ENCODE measurements at regions not wholly inside any gene's neighbourhood (a gene's known extent, or its start where the extent isn't known, plus 50 kb on each side); places are given as distances from the start of the nearest gene placed in this dataset.

DNA sequence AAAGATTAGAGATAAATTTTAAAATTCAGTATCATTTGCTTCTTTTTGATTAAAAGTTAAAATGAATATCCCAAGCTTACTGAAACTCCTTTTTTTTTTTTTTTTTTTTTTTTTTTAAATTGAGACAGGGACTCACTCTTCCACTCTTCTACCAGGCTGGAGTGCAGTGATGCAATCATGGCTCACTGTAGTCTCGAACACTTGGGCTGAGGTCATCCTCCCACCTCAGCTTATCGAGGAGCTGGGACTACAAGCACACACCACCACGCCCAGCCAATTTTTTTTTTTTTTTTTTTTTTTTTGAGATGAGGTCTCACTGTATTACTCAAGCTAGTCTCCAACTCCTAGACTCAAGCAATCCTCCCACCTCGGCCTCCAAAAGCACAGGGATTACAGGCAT is 92.1 kb upstream of the RGS18 start:
- Mint-ChIP-seq H3K27me3 (no peaks in the 10 kb centered on the region), H3K36me3 (no peaks in the 10 kb centered on the region), H3K27ac (no peak overlapping the region), H3K4me3 (no peak overlapping the region), H3K4me1 (no peaks in the 10 kb centered on the region), H3K9me3 (no peaks in the 10 kb centered on the region)
- ATAC-seq, result no peak

DNA sequence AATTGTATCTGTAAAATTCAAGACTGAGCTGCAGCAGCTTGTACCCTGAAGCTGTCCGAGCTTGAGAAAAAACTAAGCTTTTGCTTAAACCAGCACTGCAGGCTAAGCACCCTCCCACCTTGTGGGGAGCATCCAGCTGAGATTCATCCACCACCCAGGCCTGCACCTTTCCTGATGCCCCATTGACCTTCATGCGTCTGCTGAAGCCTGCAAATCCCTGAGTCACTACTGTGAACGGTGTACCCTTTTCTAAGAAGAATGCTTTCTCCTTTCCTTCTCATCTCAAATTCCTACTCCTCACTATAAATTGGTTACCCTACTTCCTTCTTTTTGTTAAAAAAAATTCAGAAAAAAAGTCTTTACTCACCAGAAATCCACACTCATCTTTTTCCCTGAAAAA is 90.9 kb upstream of the RGS18 start:
- H3K9me3 Mint-ChIP-seq, result no peaks in the 10 kb centered on the region
- no peaks in the 10 kb centered on the region for H3K4me1 Mint-ChIP-seq
- no peaks in the 10 kb centered on the region for H3K36me3 Mint-ChIP-seq
- H3K27me3 Mint-ChIP-seq, result no peaks in the 10 kb centered on the region
- no peak for ATAC-seq
- no peak overlapping the region for H3K4me3 Mint-ChIP-seq
- H3K27ac Mint-ChIP-seq, result no peak overlapping the region

DNA sequence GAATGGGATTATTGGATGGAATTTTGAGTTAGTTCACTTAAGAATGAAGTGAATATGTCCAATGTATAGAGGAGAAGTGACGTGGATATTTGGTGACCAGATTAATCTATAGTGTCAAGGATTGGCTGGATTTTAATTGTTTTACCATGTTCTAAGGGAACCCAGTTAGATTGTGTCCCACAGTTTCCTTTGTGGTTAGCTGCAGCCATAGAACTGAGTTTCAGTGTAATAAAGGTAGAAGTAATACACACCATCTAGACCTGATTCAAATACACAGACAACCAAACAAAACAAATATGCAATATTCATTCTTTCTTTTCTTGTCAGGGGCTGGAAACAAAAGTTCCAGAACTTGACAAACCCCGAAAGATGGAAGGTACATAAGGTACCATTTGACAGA is 88.0 kb upstream of the RGS18 start:
- no peaks in the 10 kb centered on the region for H3K36me3 Mint-ChIP-seq

DNA sequence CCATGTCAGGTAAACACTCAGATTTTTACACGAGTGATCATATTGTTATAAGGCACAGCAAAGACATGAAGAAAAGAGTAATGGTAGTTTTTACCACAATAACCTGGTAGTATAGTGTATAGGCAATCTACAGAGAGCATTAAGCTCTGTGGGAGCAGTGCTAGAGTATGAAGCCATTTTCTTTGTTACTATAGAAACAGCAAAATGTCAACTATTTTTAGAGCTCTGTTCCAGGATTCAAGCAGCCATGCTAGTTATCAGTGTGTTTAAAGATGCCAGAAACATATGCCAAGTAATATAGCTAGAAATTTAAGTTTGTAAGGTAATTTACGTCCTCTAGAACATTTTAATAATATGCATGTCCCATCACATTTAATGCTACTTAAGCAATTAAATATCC is 77.6 kb upstream of the RGS18 start:
- ATAC-seq, result no peak
- no peaks in the 10 kb centered on the region for H3K27me3 Mint-ChIP-seq

More for the DNA sequence above, 88.0 kb upstream of the RGS18 start:
- Mint-ChIP-seq H3K27ac (no peak overlapping the region), H3K4me3 (no peak overlapping the region), H3K9me3 (no peaks in the 10 kb centered on the region), H3K4me1 (no peaks in the 10 kb centered on the region), H3K27me3 (no peaks in the 10 kb centered on the region)
- ATAC-seq, result no peak

DNA sequence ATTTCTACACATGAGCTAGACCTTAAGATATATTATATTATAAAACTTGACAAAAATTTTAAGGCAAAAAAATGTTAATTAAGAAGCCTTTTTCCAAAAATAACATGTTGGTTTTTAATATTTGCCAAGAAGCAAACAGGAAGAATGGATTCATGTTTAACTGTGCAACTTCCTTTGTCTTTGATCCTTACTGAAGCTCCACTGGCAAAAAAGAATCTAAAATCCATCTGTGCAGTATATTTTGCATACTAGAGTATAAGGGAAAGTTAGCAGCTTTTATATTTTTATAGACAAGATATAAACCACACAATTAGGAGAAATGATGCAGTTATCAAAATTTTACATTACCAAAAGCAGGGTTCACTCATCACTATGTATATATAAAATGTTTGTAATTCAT is 76.9 kb upstream of the RGS18 start:
- H3K4me3 Mint-ChIP-seq, result no peak overlapping the region
- no peaks in the 10 kb centered on the region for H3K27me3 Mint-ChIP-seq
- ATAC-seq, result no peak
- no peaks in the 10 kb centered on the region for H3K4me1 Mint-ChIP-seq
- peaks cover 4% of the 10 kb centered on the region for H3K9me3 Mint-ChIP-seq
- no peak overlapping the region for H3K27ac Mint-ChIP-seq
- H3K36me3 Mint-ChIP-seq, result no peaks in the 10 kb centered on the region

More for the DNA sequence above, 77.6 kb upstream of the RGS18 start:
- Mint-ChIP-seq H3K9me3 (peaks cover 4% of the 10 kb centered on the region), H3K27ac (no peak overlapping the region), H3K4me1 (no peaks in the 10 kb centered on the region), H3K4me3 (no peak overlapping the region), H3K36me3 (no peaks in the 10 kb centered on the region)

DNA sequence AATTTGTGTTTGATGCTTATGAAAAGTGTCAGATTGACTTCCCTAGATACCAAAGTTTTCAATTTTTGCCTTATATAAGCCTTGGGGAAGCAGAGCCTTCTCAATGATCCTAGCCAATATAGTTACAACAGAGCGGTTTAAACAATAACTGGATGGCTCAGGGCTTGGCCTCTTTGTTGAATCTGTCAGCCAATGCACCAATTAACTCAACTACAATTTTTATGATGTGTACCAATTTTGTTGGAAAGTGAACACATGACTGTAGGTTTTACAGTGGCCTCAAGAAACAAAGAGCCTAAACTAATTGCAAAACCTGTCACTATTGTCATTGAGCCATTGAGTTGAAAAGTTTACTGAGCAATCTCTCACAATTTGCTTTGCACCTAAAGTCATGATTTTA is 71.6 kb upstream of the RGS18 start:
- H3K4me1 Mint-ChIP-seq, result no peaks in the 10 kb centered on the region
- no peaks in the 10 kb centered on the region for H3K36me3 Mint-ChIP-seq
- no peaks in the 10 kb centered on the region for H3K27me3 Mint-ChIP-seq
- peaks cover 4% of the 10 kb centered on the region for H3K9me3 Mint-ChIP-seq
- H3K27ac Mint-ChIP-seq, result no peak overlapping the region
- ATAC-seq, result no peak
- no peak overlapping the region for H3K4me3 Mint-ChIP-seq

DNA sequence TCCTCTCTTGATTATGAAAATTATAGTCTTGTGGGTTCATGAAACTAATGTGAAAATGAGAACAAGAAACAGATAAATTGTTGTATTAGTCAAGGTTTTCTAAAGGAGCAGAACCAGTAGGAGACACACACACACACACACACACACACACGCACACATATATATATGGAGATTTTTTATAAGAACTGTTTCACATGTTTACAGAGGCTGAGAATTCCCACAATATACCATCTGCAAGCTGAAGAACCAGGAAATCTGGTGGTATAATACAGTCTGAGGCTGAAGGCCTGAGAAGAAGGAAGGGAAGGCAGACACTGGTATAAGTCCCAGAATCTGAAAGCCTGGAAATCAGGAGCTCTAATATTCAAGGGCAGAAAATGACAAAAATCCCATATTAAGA is 70.9 kb upstream of the RGS18 start:
- Mint-ChIP-seq H3K27ac (no peak overlapping the region), H3K27me3 (no peaks in the 10 kb centered on the region), H3K4me1 (no peaks in the 10 kb centered on the region), H3K36me3 (no peaks in the 10 kb centered on the region), H3K9me3 (peaks cover 4% of the 10 kb centered on the region), H3K4me3 (no peak overlapping the region)
- no peak for ATAC-seq

DNA sequence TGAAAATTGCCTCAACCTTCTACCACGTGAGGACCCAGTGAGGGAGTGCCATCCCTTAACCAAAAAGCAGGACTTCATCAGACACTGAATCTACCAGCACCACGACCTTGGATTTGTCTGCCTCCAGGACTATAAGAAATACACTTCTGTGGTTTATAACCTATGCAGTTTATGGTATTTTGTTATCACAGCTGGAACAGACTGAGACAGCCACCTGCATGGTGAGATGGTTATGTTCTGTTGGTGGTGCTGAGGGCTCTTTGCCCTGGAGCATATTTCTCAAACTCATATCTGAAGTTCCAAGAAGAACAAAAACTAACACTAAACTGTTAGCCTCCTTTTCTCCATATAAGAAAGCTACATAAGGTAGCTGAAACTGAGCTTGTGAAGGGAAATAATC is 69.8 kb upstream of the RGS18 start:
- Mint-ChIP-seq H3K36me3 (no peaks in the 10 kb centered on the region), H3K27me3 (no peaks in the 10 kb centered on the region), H3K4me3 (no peak overlapping the region), H3K4me1 (no peaks in the 10 kb centered on the region), H3K9me3 (peaks cover 4% of the 10 kb centered on the region), H3K27ac (no peak overlapping the region)
- no peak for ATAC-seq

DNA sequence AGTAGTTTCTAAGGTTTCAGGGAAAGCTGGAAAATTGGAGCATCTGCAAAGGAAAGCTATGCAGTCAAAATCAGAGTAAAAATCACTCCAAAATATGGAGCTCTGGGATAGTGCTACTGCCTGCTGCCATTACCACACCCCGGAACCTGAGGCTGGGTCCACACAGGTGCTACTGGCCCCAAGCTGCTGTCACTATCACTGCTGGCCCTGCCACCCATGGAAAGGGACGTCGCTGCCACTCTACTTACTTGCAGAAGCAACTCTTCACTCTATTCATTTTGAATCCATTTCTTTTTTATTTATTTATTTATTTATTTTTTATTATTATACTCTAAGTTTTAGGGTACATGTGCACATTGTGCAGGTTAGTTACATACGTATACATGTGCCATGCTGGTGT is 60.3 kb upstream of the RGS18 start:
- H3K9me3 Mint-ChIP-seq, result peaks cover 3% of the 10 kb centered on the region
- no peaks in the 10 kb centered on the region for H3K4me1 Mint-ChIP-seq
- ATAC-seq, result no peak
- H3K4me3 Mint-ChIP-seq, result no peak overlapping the region
- no peak overlapping the region for H3K27ac Mint-ChIP-seq
- H3K36me3 Mint-ChIP-seq, result no peaks in the 10 kb centered on the region
- no peaks in the 10 kb centered on the region for H3K27me3 Mint-ChIP-seq

DNA sequence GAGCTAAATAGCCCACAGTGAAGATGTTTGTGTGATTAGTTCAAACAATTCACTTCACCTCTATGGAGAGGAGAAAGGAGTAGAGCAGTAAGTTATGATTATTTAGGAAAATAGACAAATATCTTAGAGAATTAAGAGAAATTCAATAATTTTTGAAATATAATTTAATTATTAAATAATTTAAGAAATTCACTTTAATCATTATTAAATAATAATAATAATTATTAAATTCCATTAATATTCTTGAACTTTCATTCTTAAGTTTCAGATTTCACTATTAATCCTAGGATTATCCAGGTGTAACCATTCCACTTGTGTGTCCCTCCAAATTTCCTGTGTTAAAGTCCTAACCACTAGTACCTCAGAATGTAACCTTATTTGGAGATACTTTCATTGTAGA is 58.9 kb upstream of the RGS18 start:
- ATAC-seq, result no peak
- H3K27ac Mint-ChIP-seq, result no peak overlapping the region

DNA sequence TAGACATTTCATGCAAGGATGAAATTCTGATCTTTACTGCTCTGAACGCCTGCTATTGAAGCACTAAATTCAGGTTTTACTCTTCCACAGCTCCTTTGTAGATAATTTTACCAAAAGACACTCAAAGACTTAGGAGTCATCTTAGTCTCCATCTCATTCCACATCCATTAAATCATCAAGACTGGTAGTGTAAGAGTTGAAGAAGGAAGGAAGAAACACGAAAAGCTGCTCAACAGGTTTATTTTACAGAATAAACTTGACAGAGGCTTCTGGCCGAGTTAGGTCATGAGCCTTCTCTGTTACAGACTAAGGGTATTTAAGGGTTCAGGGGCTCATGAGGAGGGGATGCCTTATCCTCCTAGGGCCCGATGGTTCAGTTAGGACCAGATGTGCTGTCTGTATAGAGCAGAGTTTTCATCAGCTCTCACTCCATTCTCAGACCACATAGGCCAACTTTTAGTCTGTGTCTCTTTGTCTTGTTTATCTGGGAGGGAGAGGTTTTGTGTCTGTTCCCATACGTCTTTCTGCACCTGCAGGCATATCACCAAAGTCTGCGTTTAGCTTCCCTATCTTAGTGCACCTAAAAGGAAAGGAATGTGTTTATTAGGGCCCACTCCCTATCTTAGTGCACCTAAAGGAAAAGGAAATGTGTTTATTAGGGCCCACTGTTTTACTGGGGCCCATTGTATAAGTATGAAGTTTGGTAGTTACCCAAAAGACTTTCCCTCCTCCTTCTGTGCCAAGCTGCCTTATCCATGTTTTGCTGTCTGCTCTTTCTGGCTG is 57.4 kb upstream of the RGS18 start:
- no peak overlapping the region for H3K4me3 Mint-ChIP-seq
- H3K4me1 Mint-ChIP-seq, result no peaks in the 10 kb centered on the region
- H3K27ac Mint-ChIP-seq, result no peak overlapping the region
- H3K36me3 Mint-ChIP-seq, result no peaks in the 10 kb centered on the region
- no peaks in the 10 kb centered on the region for H3K9me3 Mint-ChIP-seq
- no peak for ATAC-seq
- H3K27me3 Mint-ChIP-seq, result no peaks in the 10 kb centered on the region

More for the DNA sequence above, 58.9 kb upstream of the RGS18 start:
- Mint-ChIP-seq H3K4me1 (no peaks in the 10 kb centered on the region), H3K36me3 (no peaks in the 10 kb centered on the region), H3K27me3 (no peaks in the 10 kb centered on the region), H3K9me3 (peaks cover 3% of the 10 kb centered on the region), H3K4me3 (no peak overlapping the region)

DNA sequence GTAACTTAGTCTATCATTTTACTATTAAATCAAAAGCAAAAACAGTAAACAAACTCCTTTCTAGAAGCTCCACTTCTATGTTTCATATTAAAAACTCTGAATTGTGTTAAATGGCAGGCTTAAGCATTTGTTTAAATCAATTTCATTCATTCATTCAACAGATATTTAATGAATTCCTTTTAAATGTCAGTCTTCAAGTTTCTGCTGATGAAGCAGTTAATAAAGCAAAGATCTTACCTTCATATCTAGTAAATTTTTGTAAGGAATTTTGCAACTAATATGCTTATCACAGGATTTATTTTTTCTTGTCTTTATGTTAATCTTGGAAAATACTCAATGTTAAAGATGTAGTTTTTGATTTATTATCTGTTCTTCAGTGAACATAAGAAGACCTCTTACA is 54.1 kb upstream of the RGS18 start:
- Mint-ChIP-seq H3K27me3 (no peaks in the 10 kb centered on the region), H3K9me3 (no peaks in the 10 kb centered on the region), H3K27ac (no peak overlapping the region), H3K4me3 (no peak overlapping the region), H3K36me3 (no peaks in the 10 kb centered on the region), H3K4me1 (no peaks in the 10 kb centered on the region)
- no peak for ATAC-seq

DNA sequence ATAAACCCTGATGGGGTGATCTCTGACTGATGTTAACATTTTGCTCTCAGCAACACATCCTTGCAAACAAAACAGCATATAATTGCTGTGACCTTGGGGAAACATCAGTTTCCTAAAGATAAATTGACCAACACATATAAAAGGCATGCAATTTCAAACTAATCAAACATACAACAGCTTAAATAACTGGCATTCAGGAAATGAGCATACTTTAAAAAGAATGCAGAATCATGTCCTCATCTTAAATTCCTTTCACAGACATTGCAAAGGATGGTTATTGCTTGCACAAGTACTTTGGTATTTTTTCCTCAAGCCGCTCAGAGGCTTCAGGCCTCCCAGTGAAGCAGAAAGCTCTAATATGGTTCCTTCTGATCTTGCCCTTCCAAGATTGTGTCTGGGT is 53.4 kb upstream of the RGS18 start:
- no peak for ATAC-seq
- no peak overlapping the region for H3K4me3 Mint-ChIP-seq
- no peaks in the 10 kb centered on the region for H3K9me3 Mint-ChIP-seq
- H3K4me1 Mint-ChIP-seq, result no peaks in the 10 kb centered on the region
- no peaks in the 10 kb centered on the region for H3K27me3 Mint-ChIP-seq
- no peak overlapping the region for H3K27ac Mint-ChIP-seq
- H3K36me3 Mint-ChIP-seq, result no peaks in the 10 kb centered on the region

DNA sequence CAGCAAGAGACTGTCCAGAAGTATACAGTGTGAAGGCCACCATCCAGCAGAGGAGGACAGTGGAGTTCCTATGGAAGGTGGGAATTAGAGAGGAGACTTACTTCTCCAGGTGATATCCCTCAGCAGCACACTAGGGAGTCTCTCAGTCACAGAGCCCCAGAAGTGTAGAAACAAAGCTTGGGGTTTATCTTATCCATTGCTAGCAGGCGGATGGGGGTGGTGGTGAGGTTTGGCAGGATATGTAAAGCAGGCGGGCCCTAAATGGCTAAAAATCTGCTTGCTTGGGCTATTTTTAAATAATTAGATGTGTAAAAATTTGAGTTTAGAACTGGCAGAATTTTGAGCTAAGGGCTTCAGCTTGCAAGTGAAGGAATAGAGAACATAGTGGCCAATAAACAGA is 50.1 kb upstream of the RGS18 start:
- no peak for ATAC-seq
- H3K4me3 Mint-ChIP-seq, result no peak overlapping the region
- H3K9me3 Mint-ChIP-seq, result no peaks in the 10 kb centered on the region
- no peaks in the 10 kb centered on the region for H3K27me3 Mint-ChIP-seq
- no peak overlapping the region for H3K27ac Mint-ChIP-seq
- no peaks in the 10 kb centered on the region for H3K36me3 Mint-ChIP-seq
- no peaks in the 10 kb centered on the region for H3K4me1 Mint-ChIP-seq

All from stimulated activated memory B cell treated with anti-CD40 and anti-IgM and Interleukin-4, amounts not matched to agents 10 μg/mL and 1 μg/mL and 100 μg/mL, for 72 hours (primary cell).